ENCODE measurements at regions not wholly inside any gene's neighbourhood (a gene's known extent, or its start where the extent isn't known, plus 50 kb on each side); places are given as distances from the start of the nearest gene placed in this dataset.

DNA sequence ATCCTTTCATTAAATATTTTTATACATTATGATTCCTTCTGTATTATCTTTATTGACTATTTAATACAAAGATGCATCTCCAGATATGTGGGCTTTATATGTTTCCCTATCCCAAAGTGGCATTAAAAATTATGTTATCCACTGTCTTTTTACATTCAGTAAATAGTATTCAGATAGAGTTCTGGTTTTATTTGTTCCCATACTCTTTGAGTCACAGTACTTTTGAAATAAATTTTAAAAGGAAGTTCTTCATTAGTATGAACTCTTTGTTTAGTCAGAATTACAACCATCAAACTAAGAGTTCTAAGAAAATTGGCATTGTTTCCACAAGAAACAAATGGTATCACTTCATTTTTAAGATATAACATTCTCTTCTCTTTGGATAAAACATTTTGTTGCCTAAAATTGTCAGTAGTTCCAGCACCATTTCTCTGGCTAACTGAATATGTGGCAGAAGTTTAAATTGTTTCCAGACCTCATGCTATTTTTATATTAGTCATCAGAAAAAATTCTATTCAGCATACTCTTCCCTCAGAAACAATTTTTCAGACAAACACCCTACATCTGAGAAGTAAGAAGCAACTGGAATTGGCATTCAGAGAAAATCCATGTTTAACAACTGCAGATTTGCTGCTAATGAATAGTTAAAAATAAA lies 88.5 kb upstream of the COL5A2 start:
- H3K27ac Mint-ChIP-seq, result no peak overlapping the region
- no peaks in the 10 kb centered on the region for H3K36me3 Mint-ChIP-seq
- Histone ChIP-seq H3K9me3 (ENCODE audit: control insufficient read depth in 1 of 2, low read length in 2 of 2) (no peaks in the 10 kb centered on the region), H3K4me1 (ENCODE audit: insufficient read depth, low read length) (no peaks in the 10 kb centered on the region), H3K27me3 (ENCODE audit: insufficient read depth, low read length) (no peaks in the 10 kb centered on the region), H3K4me3 (ENCODE audit: low read length in 2 of 2) (no peak overlapping the region), H3K36me3 (ENCODE audit: insufficient read depth, low read length) (no peaks in the 10 kb centered on the region), H3K27ac (ENCODE audit: low read depth, low read length) (no peak overlapping the region)
- intact Hi-C loops (cut with micrococcal nuclease), result no loop called here
- H3K9me3 Mint-ChIP-seq, result peaks cover 0 to 9% (median 4%) of the 10 kb centered on the region in 8 donors
- POLR2A ChIA-PET (ENCODE audit: partially characterized antibody), result no interaction called here
- no peaks in the 10 kb centered on the region for H3K4me1 Mint-ChIP-seq
- DNase-seq, result no peak
- no peak overlapping the region for H3K4me3 Mint-ChIP-seq
- peaks cover 0 to 4% of the 10 kb centered on the region in 2 donors for H3K27me3 Mint-ChIP-seq
- CTCF ChIA-PET (ENCODE audit: partially characterized antibody), result no interaction called here

DNA sequence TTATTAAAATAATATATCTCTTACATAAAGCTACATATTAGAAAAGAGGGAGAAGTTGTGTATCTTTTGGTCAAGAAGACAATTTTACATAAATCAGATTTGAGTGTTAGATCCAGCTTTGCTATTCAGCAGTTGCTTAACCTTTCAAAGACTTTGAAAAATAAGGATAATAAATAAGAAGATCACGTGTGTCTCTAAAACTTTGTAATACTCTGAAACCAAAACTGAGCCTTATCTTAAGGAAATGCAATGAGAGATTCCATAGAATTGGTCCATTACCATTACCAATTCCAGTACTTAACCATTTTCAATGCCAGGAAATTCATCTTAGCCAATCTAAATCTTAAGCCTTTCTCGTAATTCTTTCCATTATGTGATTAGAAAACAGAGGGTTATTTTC lies 89.2 kb upstream of the COL5A2 start:
- intact Hi-C loops (cut with micrococcal nuclease), result no loop called here
- no peaks in the 10 kb centered on the region for H3K4me1 Mint-ChIP-seq
- H3K27me3 Mint-ChIP-seq, result peaks cover 0 to 4% of the 10 kb centered on the region in 2 donors
- H3K36me3 ChIP-seq (ENCODE audit: insufficient read depth, low read length), result no peaks in the 10 kb centered on the region
- DNase-seq, result no peak
- no peak overlapping the region for H3K4me3 Mint-ChIP-seq
- no peaks in the 10 kb centered on the region for H3K27me3 ChIP-seq (ENCODE audit: insufficient read depth, low read length)
- H3K9me3 Mint-ChIP-seq, result peaks cover 0 to 9% (median 4%) of the 10 kb centered on the region in 8 donors
- H3K27ac ChIP-seq (ENCODE audit: low read depth, low read length), result no peak overlapping the region
- H3K27ac Mint-ChIP-seq, result no peak overlapping the region
- no peak overlapping the region for H3K4me3 ChIP-seq (ENCODE audit: low read length in 2 of 2)
- ChIA-PET CTCF (ENCODE audit: partially characterized antibody) (interaction anchor here (1.0 kb wide), 1 partner anchor 19 kb away, joined by 3 read pairs; no protein-coding TSS in a partner anchor), POLR2A (ENCODE audit: partially characterized antibody) (no interaction called here)
- H3K4me1 ChIP-seq (ENCODE audit: insufficient read depth, low read length), result no peaks in the 10 kb centered on the region
- H3K36me3 Mint-ChIP-seq, result no peaks in the 10 kb centered on the region
- H3K9me3 ChIP-seq (ENCODE audit: control insufficient read depth in 1 of 2, low read length in 2 of 2), result no peaks in the 10 kb centered on the region

- Histone ChIP-seq H3K27me3 (ENCODE audit: insufficient read depth, low read length) (no peaks in the 10 kb centered on the region), H3K4me3 (ENCODE audit: low read length in 2 of 2) (no peak overlapping the region), H3K9me3 (ENCODE audit: control insufficient read depth in 1 of 2, low read length in 2 of 2) (no peaks in the 10 kb centered on the region), H3K36me3 (ENCODE audit: insufficient read depth, low read length) (no peaks in the 10 kb centered on the region), H3K4me1 (ENCODE audit: insufficient read depth, low read length) (no peaks in the 10 kb centered on the region), H3K27ac (ENCODE audit: low read depth, low read length) (no peak overlapping the region)
- Mint-ChIP-seq H3K4me3 (no peak overlapping the region), H3K27ac (no peak overlapping the region), H3K9me3 (peaks cover 0 to 9% (median 4%) of the 10 kb centered on the region in 8 donors), H3K36me3 (no peaks in the 10 kb centered on the region), H3K27me3 (peaks cover 0 to 4% of the 10 kb centered on the region in 2 donors), H3K4me1 (no peaks in the 10 kb centered on the region)
- DNase-seq, result no peak
- intact Hi-C loops (cut with micrococcal nuclease), result no loop called here
- ChIA-PET CTCF (ENCODE audit: partially characterized antibody) (interaction anchor here (1.1 to 1.2 kb wide), 2 partner anchors 56 to 131 kb away, joined by 3 read pairs; no protein-coding TSS in a partner anchor), POLR2A (ENCODE audit: partially characterized antibody) (no interaction called here)
Observed at GRCh38 chr2:189273734-189274133, 94.2 kb upstream of the COL5A2 start.

- Histone ChIP-seq H3K27ac (ENCODE audit: low read depth, low read length) (no peak overlapping the region), H3K4me1 (ENCODE audit: insufficient read depth, low read length) (no peaks in the 10 kb centered on the region), H3K36me3 (ENCODE audit: insufficient read depth, low read length) (no peaks in the 10 kb centered on the region), H3K27me3 (ENCODE audit: insufficient read depth, low read length) (no peaks in the 10 kb centered on the region), H3K4me3 (ENCODE audit: low read length in 2 of 2) (no peak overlapping the region), H3K9me3 (ENCODE audit: control insufficient read depth in 1 of 2, low read length in 2 of 2) (no peaks in the 10 kb centered on the region)
- Mint-ChIP-seq H3K4me3 (no peak overlapping the region), H3K27ac (no peak overlapping the region), H3K36me3 (no peaks in the 10 kb centered on the region), H3K4me1 (no peaks in the 10 kb centered on the region), H3K9me3 (peaks cover 0 to 9% (median 3%) of the 10 kb centered on the region in 8 donors), H3K27me3 (peaks cover 0 to 4% of the 10 kb centered on the region in 2 donors)
- ChIA-PET POLR2A (ENCODE audit: partially characterized antibody) (no interaction called here), CTCF (ENCODE audit: partially characterized antibody) (interaction anchor here (1.1 to 1.2 kb wide), 2 partner anchors 13 to 56 kb away, joined by 3 read pairs; no protein-coding TSS in a partner anchor)
- DNase-seq, result no peak
- intact Hi-C loops (cut with micrococcal nuclease), result no loop called here
Observed at GRCh38 chr2:189274361-189274760, 94.8 kb upstream of the COL5A2 start.

DNA sequence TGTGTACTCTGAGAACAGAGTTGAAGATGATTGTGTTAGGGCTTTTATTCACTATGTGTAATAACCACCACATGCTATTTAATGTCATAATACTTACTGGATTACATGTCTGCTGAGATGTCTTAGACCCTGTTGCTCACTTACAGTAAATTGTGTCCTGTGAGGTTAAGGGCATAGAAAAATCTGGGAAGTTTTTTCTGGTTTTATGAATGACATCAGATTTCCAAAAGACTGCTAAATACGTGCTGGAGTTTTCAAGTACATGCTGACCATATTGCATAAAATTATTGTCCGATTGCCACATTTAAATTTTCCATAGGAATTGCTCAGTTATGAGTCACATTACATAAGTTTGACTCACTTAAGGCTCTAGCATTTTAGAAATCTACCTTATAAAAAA lies 96.7 kb upstream of the COL5A2 start:
- ChIA-PET POLR2A (ENCODE audit: partially characterized antibody) (no interaction called here), CTCF (ENCODE audit: partially characterized antibody) (no interaction called here)
- no peaks in the 10 kb centered on the region for H3K9me3 ChIP-seq (ENCODE audit: control insufficient read depth in 1 of 2, low read length in 2 of 2)
- no peaks in the 10 kb centered on the region for H3K4me1 ChIP-seq (ENCODE audit: insufficient read depth, low read length)
- Mint-ChIP-seq H3K27me3 (no peaks in the 10 kb centered on the region), H3K36me3 (no peaks in the 10 kb centered on the region), H3K9me3 (peaks cover 0 to 8% (median 3%) of the 10 kb centered on the region in 8 donors), H3K27ac (no peak overlapping the region), H3K4me3 (no peak overlapping the region), H3K4me1 (no peaks in the 10 kb centered on the region)
- no peak overlapping the region for H3K27ac ChIP-seq (ENCODE audit: low read depth, low read length)
- no peak for DNase-seq
- no peaks in the 10 kb centered on the region for H3K36me3 ChIP-seq (ENCODE audit: insufficient read depth, low read length)
- no peaks in the 10 kb centered on the region for H3K27me3 ChIP-seq (ENCODE audit: insufficient read depth, low read length)
- intact Hi-C loops (cut with micrococcal nuclease), result no loop called here
- H3K4me3 ChIP-seq (ENCODE audit: low read length in 2 of 2), result no peak overlapping the region

DNA sequence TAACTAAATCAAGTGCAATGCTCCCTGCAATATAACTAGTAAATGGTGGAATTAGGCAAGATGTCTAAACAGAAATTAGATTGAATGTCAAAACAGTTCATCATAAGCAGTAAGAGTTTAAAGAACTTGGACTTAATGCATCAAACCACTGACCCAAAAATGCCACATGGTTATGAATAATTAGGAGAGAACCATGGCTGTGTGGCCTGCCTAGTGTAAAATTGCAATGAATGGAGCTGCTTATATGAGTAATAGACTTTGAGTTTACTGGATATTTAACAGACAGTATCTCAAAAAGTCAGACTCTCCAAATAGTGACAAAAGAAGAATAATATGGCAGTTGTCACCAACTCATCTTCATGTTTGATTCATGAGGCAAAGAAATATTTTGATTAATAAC lies 101.6 kb upstream of the COL5A2 start:
- Mint-ChIP-seq H3K4me1 (peaks cover 0 to 1% (median 0%) of the 10 kb centered on the region in 4 donors), H3K36me3 (no peaks in the 10 kb centered on the region), H3K27ac (no peak overlapping the region), H3K9me3 (peaks cover 0 to 3% (median 0%) of the 10 kb centered on the region in 8 donors), H3K4me3 (no peak overlapping the region), H3K27me3 (no peaks in the 10 kb centered on the region)
- H3K36me3 ChIP-seq (ENCODE audit: insufficient read depth, low read length), result no peaks in the 10 kb centered on the region
- no peak for DNase-seq
- H3K4me1 ChIP-seq (ENCODE audit: insufficient read depth, low read length), result no peaks in the 10 kb centered on the region
- CTCF ChIA-PET (ENCODE audit: partially characterized antibody), result interaction anchor here (0.9 kb wide), 1 partner anchor 187 kb away, joined by 3 read pairs; no protein-coding TSS in a partner anchor
- intact Hi-C loops (cut with micrococcal nuclease), result no loop called here
- H3K27me3 ChIP-seq (ENCODE audit: insufficient read depth, low read length), result no peaks in the 10 kb centered on the region
- POLR2A ChIA-PET (ENCODE audit: partially characterized antibody), result no interaction called here
- no peaks in the 10 kb centered on the region for H3K9me3 ChIP-seq (ENCODE audit: control insufficient read depth in 1 of 2, low read length in 2 of 2)
- no peak overlapping the region for H3K4me3 ChIP-seq (ENCODE audit: low read length in 2 of 2)
- no peak overlapping the region for H3K27ac ChIP-seq (ENCODE audit: low read depth, low read length)

DNA sequence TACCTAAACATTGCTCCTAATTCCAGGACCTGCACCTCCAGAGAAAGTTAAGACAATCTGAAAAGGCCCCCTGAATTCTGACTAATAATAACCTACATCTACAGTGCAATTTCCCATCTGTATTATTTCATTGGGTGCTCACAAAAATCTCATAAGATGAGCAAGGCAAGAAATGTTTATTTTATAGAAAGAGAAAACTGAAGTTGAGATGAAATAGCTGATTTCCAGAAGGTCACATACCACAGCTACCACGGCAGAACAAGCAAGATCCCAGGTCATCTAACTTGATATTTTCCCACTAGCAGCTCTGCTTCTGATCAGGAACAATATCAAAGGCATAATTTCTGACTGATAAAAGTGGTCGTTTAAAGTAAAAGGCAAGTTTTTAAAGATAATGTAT lies 105.8 kb upstream of the COL5A2 start:
- Histone ChIP-seq H3K4me3 (ENCODE audit: low read length in 2 of 2) (no peak overlapping the region), H3K27ac (ENCODE audit: low read depth, low read length) (no peak overlapping the region), H3K4me1 (ENCODE audit: insufficient read depth, low read length) (no peaks in the 10 kb centered on the region), H3K36me3 (ENCODE audit: insufficient read depth, low read length) (no peaks in the 10 kb centered on the region), H3K9me3 (ENCODE audit: control insufficient read depth in 1 of 2, low read length in 2 of 2) (no peaks in the 10 kb centered on the region), H3K27me3 (ENCODE audit: insufficient read depth, low read length) (no peaks in the 10 kb centered on the region)
- POLR2A ChIA-PET (ENCODE audit: partially characterized antibody), result no interaction called here
- Mint-ChIP-seq H3K4me3 (no peak overlapping the region), H3K36me3 (no peaks in the 10 kb centered on the region), H3K4me1 (peaks cover 4 to 15% (median 7%) of the 10 kb centered on the region in 4 donors), H3K27ac (no peak overlapping the region), H3K9me3 (peaks cover 0 to 2% (median 0%) of the 10 kb centered on the region in 8 donors), H3K27me3 (no peaks in the 10 kb centered on the region)
- intact Hi-C loops (cut with micrococcal nuclease), result loop anchor here (5.0 kb wide), 1 partner anchor 62 kb away; no protein-coding TSS in a partner anchor
- CTCF ChIA-PET (ENCODE audit: partially characterized antibody), result no interaction called here
- DNase-seq, result no peak
